NOMO-1 (cell line): ENCODE measurements at regions not wholly inside any gene's neighbourhood (a gene's known extent, or its start where the extent isn't known, plus 50 kb on each side); places are given as distances from the start of the nearest gene placed in this dataset.
"Not testable (repeated sequence)": the region's sequence is repeated elsewhere in the genome, so short reads cannot be mapped to it uniquely, and the experiment has no call there.

Experiments used
- DNase-seq, 2 experiments: peaks; one replicate each; lab custom pipeline; 2025; ENCODE audit not compliant: unreplicated experiment in 2 of 2; lab: John Stamatoyannopoulos, UW

DNA sequence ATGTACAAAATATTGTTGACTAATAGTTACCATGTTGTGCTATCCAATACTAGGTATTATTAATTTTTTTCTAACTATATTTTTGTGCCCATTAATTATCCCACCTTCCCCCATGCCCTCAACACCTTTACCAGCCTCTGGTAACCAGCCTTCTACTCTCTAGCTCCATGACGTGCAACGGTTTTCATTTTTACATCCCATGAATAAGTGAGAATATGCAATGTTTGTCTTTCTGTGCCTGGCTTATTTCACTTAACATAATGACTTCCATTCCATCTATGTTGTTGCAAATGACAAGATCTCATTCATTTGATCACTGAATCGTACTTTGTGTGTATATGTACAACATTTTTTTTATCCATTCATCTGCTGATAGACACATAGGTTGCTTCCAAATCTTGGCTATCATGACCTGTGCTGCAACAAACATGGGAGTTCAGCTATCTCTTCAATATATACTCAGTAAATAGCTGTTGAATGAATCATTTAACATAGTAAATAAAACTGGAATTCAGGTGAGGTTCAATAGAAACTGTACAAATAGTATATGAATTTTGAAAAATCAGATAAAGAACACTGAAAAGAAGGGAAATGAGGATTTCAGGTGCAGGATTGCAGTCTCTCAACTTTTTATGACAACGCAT, 509.0 kb upstream of the MIR17HG start:
- no peak for DNase-seq

DNA sequence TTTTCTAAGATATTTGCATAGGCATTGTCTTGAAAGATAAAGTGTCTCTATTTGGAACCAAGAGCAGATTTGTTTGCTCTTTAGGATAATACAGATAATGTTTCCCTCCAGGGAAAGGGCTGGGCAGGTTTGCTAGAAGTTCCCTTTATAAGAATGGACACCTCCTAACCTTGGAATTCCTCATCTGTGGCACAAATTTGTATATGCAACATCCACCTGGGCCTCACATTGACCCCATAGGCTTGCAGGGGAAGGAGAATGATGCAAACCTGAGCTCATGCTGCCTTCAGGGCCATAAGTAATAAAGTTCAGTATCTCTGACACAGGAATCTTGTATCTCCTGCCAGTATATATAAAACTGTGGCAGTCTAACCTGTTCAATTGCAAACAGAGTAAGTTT, 508.4 kb upstream of the MIR17HG start:
- no peak for DNase-seq

DNA sequence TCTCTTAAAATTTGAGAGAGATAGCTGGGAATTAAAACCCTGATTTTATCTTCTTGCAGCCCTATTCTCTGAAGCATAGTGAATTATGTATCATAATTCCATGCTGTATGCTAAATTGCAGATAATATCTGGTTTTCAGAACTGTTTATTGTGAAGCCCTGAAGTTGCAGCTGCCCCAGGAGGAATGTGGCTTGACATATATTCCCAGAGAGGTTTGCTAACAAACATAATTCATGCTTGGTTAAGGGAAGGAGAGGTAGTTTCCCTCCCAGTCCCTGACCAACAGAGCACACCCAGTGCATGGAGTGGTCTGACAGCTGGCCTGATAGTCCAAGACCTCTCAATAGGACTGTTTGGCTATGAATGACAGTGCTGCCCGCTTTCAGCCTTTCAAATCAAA, 500.6 kb upstream of the MIR17HG start:
- DNase-seq, result no peak

DNA sequence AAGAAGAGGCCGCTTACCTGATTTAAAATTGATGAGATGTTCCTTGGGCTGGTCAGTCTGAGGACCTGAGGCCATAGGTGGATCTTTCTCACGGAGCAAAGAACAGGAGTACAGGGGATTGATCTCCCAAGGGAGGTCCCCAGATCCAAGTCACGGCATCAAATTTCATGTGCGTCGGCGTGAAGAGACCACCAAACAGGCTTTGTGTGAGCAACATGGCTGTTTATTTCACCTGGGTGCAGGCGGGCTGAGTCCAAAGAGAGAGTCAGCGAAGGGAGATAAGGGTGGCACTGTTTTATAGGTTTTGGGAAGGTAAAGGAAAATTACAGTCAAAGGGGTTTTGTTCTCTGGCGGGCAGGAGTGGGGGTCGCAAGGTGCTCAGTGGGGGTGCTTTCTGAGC, 493.8 kb upstream of the MIR17HG start:
- not testable (repeated sequence) for DNase-seq

DNA sequence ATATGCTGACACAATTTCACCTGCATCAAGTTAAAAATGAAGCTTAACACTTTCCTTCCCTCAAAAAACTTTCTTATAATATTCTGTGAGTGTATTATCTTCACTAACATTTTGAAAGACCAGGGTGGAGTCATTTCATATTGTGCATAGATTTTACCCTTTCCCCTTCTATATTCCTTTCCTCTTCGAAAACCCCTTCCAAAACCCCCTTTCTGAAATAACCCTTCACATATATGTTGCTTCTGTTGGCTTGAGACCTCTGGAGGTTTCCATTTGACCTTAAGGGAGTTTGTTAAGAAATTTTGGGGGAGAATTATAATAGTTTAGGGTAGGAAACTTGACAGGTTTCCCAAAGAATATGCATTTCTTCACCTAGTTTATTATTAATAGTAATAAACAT, 489.6 kb upstream of the MIR17HG start:
- no peak for DNase-seq

DNA sequence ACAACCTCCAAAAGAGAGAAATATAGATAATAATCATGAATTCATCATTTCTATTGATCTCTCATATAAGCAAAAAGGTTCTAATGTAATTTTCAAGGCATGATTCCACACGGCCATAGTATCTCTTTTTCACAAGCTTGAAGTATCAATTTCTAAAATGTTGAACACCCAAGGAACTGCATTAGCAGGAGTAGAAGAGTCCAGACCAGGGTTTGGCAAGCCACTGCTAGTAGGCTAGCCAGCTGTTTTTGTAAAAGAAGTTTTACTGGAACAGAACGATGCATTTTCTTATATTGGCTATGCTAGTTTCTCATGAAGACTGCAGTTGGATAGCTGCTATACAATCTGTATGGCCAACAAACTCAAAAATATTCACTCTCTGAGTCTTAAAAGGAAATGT, 481.5 kb upstream of the MIR17HG start:
- DNase-seq, result no peak

DNA sequence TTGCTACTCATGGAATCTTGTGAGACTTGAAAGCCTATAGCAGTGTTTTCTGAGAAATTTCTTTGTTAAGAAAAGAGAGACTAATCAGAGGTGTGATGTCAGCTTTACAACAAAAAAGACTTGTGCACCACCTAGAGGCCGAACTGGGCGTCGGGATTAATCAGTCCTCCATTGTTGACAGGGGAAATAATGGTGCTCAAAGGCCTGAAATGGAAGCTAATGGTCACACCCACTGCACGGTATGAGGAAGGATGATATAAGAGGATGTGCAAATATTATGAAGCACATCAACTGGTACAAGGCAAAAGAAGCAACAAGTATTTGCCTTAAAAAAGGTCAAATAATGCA, 480.2 kb upstream of the MIR17HG start:
- DNase-seq, result peak; percentile 85 to 94

DNA sequence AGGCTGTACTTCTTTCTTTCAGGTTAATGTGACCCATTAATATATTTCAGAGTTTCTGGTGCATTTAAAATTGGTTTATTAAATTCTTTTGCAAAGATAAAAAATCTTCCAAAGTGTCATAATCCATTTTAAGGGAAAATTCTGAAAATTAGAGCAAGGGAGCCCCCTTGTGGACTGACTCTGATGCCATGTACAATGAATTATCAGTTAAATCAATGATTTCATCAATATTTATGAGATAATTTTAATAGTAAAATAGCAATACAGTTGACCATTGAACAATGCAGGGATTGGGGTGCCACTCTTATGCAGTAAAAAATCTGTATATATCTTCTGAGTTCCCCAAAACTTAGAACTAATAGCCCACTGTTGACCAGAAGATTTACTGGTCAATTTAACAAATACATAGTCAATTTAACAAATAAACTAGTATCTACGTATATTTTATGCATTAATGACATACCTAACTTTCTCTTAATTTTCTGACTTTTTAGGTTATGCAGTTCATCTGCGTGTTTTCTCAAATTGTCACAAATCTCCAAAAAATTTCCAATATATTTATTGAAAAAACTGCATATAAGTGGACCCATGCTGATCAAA, 479.1 kb upstream of the MIR17HG start:
- no peak for DNase-seq

DNA sequence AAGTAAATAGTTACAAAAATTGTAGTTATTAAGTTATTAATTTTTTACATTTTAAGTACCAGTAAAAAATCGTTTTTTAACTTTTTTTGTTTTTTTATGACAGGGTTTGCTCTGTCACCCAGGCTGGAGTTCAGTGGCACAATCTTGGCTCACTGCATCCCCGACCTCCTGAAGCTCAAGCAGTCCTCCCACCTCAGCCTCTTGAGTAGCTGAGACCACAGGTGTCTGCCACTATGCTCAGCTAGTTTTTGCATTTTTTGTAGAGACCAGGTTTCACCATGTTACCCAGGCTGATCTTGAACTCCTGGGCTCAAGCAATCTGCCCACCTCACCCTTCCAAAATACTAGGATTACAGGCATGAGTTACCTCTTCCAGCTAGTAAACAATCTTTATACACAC, 477.9 kb upstream of the MIR17HG start:
- DNase-seq, result no peak

DNA sequence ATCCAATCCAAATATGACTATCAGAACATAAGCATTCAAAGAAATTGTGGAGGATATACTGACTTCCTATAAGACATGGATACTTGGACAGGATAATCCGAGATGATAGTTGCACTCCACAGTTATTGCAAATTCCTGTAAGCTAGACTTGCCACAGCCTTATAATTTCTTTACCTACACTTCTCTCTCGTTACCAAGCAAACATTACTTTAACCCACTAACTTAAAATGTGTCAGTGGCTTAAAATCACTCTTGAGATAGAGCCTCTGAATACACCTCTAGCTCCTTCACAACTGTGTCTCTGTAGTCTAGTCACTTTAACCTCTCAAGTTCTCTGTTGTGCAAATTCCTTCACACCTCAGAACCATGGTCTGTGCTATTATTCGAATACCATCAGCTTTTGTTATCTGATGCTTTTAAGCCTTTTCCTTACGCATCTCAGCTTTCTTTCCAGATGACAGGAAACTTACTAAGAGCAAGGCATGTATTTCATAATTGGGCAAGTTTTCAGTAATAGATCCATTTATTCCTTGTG, 474.9 kb upstream of the MIR17HG start:
- no peak for DNase-seq

DNA sequence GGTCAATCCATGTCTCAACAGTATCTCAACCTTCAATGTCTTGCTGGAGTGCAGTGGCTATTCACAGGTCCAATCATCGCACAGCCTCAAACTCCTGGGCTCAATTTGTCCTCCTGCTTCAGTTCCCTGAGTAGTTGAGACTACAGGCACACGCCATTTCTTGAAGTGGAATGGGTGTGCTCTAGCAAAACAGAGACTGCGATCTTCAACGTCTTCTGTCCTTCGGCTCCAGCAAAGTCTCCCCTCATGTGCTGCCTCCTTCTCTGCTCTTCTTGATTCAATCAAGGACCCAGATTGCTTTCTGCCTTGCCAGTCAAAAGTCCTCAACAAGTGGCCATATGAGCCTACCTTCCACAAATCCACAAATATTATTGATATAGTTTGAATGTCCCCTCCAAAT, 466.7 kb upstream of the MIR17HG start:
- no peak for DNase-seq

DNA sequence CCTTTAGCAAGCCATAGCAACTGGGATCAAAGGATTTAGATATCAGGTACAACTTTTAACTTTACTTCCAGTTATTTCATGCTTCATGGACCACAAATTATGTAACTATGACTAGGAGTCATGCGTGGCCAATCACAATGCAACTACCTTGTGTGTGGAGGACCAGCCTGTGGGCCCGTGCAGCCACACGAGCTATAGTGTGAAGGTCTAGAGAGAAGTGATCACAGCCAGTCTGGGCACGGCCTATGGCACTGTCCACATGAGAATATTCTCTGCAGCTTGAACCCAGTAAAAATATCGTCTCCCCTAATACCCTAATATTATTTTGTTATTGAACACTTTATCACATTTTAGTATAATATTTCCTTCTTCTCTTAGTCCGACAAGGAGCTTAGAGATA, 464.9 kb upstream of the MIR17HG start:
- DNase-seq, result no peak

DNA sequence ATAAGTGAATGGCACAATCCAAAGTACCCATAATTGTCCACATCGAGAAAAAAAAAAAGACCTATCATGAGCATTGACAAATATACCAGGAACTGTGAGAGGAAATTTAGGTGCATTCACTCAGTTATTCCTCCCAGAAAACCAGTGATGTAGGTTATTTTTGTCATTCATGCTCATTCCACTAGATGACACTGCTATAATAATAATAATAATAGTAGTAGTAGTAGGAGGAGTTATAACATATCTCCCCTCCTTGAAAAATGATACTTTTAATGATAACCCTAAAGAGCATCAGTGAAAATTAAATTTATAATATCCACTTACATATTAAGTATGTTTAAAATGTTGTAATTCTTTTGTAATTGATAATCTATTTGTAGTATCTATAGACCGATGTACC, 463.9 kb upstream of the MIR17HG start:
- no peak for DNase-seq

DNA sequence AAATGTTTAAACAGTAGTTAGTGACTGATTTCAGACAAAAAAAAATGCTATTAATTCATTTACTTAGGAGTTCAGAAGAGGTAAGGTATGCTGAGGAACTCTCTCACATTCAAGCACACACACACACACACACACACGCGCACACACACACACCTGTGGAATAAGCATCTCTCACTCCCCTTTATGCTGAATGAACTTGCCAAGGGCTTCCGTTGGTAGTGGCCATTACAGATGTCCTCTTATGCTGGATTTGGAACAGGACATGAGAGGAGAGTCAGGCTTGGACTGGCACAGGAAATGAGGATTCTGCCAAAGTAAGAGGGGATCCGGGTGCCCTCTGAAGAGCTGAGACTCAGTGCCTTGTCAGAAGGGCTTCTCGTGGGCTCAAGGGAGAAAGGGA, 463.4 kb upstream of the MIR17HG start:
- no peak for DNase-seq

DNA sequence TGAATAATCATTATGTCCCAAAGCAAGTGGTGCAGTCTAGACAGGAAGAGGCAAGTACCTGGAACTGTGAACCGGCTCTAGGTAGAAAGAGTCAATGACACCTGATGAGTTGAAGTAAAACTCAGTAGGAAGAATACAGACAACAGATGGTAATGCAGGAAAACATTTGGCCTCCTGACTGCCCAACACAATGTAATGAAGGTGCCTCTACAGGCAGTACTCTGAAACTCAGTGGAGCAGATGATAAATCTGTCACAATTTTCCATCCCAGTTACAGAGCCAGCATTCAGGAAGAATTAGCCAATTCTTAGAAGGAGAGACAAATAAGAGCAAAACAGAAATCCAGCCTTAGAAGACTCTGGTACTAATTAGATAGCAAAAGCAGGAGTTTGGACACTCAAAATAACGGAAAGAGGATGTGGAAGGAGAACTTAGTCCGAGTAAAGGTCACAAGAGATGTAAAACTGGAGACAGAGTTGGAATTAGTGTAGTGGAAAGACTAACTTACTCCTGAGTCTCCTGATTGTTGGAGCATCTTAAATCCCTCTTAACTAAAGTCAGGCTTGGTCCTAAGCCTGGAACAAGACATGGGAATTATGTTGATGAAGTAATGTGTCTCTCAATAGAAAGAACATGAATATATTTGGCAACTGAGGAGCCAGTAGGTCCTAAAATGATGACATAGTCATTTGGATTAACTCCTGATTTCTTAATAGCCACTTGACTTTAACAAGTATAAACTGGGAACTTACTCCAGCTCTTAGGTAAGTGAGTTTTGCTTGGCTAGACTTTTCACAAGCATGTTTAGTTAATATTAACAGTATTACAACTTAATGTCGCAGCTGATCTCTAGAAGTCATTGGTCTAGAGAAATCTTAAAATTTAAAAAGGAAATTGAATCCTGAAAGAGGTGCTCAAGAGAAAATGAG, 457.3 kb upstream of the MIR17HG start:
- DNase-seq, result no peak

DNA sequence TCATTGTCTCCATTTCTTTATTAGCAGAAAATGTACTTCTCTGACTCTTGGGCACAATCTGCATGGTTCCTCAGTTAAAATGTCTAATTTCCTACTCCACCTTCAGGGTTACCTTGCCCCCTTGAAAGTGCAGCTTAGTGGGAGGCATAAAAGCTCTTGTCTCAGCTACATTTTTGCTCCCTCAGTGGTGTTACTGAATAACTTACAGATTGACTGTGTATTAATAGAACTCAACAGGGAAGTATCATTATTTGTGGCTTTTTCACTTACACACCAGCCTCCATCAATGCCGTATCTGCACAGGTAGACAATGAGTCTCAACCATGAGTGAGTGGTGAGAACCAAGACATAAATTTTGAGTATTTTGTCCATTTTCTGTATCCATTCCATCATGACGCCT, 456.2 kb upstream of the MIR17HG start:
- DNase-seq, result no peak

DNA sequence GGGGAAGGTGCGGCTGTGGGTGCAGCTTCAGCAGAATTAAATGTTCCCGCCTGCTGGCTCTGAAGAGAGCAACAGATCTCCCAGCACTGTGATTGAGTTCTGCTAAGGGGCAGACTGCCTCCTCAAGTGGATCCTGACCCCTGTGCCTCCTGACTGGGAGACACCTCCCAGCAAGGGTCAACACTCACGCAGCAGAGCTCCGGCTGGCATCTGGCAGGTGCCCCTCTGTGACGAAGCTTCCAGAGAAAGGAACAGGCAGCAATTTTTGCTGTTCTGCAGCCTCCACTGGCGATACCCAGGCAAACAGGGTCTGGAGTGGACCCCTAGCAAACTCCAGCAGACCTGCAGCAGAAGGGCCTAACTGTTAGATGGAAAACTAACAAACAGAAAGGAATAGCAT, 454.3 kb upstream of the MIR17HG start:
- not testable (repeated sequence) for DNase-seq

DNA sequence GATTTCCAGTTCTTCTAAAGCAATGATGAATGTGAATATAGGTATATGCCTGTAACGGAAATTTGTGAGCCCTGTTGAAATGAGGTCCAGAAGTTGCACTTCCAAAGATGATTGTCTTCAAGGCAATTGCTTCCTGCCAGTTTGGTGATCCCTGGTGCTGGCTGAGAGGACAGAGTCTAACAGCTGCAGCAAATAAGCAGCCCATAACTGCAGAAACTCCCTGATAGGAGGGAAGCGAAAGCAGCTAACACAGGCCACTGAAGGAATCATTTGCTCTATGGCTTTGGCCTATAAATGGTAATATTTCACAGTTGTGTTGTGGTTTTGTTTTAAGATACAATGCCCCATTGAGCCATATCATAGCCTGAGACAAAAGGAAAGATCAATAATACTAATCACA, 451.5 kb upstream of the MIR17HG start:
- DNase-seq, result peak in 1 of 2 experiments; percentile 25

DNA sequence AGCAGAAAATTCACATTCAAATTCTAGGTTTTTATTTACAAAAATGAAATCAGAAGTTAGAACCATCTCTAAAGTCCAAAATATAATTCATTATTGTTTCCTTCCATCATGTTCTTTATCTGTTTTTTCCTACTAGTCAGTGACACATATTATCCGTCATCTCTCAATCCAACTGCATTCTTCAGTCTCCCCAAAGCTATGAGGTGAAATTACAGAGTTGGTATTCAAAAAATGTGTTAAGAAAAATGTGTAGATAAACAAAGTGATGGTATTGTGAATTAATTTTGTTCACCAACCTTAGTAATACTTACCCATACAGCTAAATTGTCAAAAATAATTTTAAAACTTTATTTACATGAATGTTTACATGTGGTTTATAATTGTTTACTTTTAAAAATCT, 448.7 kb upstream of the MIR17HG start:
- no peak for DNase-seq

DNA sequence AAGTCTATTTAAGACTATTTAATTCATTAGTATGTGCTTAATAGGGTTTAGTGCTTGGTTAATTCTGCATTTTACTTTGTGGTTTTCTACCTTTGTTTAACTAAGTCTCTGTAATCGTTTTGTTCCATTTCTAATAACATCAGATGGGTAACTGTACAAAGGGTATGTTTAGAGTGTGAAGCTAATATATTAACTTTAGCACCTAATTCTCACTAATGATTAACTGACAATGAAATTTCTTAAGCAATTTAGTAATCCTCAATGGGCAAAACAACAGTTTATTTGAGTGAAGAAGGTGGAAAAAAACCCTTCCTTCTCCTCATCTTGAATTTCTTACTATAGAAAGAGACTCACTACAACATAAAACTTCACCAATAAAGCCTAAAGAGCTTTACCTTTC, 448.1 kb upstream of the MIR17HG start:
- no peak for DNase-seq

DNA sequence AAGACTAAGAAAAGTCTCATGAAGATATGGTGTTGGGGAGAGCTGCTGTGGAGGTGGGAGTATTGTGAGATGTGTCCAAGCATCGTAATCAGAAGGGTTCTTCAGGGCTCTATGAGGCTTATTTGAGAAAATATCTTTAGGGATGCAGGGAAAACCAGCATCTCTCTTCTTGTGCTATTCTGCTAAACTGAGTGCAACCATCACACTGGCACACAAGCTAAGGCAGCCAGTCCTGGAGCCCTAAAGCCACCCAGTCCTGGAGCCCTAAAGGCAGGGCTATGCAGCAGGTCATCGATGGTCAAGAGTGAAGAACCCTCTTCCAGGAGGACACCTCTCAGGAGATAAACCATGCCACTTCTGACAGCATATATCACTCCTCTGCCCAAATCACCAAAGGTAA, 445.2 kb upstream of the MIR17HG start:
- no peak for DNase-seq

DNA sequence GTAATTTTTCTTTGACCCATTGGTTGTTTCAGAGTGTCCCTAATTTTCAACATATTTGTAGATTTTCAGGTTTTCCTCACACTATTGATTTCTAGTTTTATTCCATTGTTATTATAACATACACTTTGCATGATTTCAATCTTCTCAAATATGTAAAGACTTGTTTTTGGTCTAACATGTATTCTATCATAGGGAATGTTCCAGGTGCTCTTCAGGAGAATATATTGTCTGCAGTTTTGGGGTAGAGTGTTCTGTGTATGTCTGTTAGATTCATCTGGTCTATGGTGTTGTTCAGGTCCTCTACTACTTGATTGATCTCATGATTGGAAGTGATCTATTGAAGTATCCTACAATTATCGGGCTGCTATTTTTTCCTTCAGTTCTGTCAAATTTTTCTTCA, 440.9 kb upstream of the MIR17HG start:
- no peak for DNase-seq
